Loucy (cell line): ENCODE measurements at regions not wholly inside any gene's neighbourhood (a gene's known extent, or its start where the extent isn't known, plus 50 kb on each side); places are given as distances from the start of the nearest gene placed in this dataset.

Source experiments
- CTCF ChIP-seq: fragments of 200-600 bp; sonication (generic); conservative IDR thresholded peaks from 2 replicates; pipeline ENCODE4 v1.5.1; 2014; ENCODE audit warnings: mild to moderate bottlenecking, antibody characterized with exemption, low read length
- EZH2phosphoT487 ChIP-seq: fragments of 200-600 bp; IDR thresholded peaks from 2 replicates; pipeline ENCODE4 v1.6.1; 2018; ENCODE audit warnings: antibody characterized with exemption, mild to moderate bottlenecking, moderate library complexity, borderline replicate concordance

- TF ChIP-seq CTCF (no peak), EZH2phosphoT487 (no peak)
These were observed 1535.8 kb upstream of the PCDH10 start for GRCh38 chr4:131613086-131613823.
